Glomerular endothelial cell (primary cell): ENCODE measurements at regions not wholly inside any gene's neighbourhood (a gene's known extent, or its start where the extent isn't known, plus 50 kb on each side); places are given as distances from the start of the nearest gene placed in this dataset.

Source experiments
- DNase-seq: peaks from one replicate; pipeline ENCODE4 v3.0.0-alpha.2; 2011; ENCODE audit warnings: low read depth, low spot score; ENCODE audit errors: extremely low read depth

- DNase-seq = no peak
Observed at GRCh38 chr15:35757361-35757760, 211.4 kb upstream of the DPH6 start.

- no peak for DNase-seq
Observed at GRCh38 chr15:35757765-35758164, 211.8 kb upstream of the DPH6 start.

DNA sequence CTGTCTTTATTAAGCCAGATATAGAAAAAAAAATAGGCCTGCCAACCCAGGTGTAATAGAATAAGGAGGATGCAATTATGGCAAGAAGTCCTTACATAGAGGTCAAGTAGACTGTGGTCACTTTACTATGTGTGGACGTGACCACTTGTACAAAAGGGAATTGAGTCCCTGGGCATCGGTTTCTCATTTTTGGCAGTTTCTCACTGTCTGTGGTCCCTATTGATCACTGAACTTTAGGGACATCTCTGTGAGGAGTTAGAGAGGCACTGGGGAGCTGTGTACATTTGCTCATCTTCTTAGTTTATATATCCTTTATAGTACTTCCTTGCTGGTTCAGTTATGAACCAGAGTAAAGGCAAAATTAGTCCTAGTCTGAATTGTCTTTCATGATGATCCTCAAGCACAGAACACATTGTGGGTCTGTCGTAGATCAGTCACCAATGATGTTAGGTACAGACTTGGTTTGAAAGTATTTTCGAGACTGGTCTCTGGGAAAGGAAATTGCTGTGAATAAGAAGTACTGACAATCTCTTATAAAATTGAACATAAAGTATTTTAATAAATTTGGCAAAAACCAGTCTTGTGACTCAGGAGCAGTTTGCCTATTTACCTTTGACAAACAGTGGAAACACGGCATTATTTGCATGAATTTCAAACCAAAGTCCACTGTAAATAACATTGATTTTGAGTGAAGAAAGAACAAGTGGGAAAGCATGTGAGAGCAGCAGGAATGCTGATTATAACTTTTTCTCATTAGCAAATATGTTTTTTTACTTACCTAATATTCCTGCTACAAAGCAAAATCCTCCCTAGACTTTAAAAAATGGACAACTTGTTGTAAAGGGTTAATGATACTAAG, 218.9 kb upstream of the DPH6 start:
- no peak for DNase-seq

DNA sequence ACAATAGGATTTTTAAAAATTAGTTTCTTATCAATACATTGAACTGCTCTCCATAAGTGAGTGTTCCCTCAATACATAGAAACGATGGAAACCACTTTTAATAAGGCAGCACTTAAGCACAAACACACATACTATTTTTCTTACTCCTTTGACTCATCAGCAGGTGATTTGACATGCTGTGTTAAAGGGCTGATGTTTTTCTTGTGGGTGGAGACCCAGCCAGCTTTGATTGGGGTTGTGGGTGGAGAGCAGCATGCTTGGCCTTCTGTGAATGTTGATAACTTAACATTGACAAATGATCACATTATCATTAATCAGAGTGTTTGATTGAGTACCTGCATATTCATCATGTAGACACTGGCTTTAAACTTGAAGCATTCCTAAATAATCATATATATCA, 223.0 kb upstream of the DPH6 start:
- no peak for DNase-seq

DNA sequence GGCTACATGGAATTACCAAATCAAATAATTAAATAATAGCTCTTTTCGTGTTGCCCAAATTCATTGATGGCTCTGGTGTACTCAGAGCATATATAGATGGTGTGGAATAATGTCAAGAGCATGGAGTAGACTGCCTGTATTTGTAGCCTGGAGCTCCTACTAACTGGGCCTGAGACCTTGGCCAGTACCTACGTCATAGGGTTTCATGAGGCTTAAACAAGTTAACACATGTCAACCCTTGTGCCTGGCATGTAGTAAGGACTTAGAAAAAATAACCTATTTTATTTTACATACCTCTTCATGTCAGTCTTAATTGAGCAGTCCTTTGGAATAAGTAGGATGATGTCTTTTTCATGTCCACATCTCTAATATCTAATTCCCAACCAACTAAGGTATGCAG, 223.7 kb upstream of the DPH6 start:
- no peak for DNase-seq

- DNase-seq = no peak
Observed at GRCh38 chr15:35771746-35772442, 225.9 kb upstream of the DPH6 start.

- no peak for DNase-seq
Observed at GRCh38 chr15:35774653-35775052, 228.7 kb upstream of the DPH6 start.

GRCh38 chr15:35775471-35775870, 229.5 kb upstream of the DPH6 start:
- no peak for DNase-seq

DNA sequence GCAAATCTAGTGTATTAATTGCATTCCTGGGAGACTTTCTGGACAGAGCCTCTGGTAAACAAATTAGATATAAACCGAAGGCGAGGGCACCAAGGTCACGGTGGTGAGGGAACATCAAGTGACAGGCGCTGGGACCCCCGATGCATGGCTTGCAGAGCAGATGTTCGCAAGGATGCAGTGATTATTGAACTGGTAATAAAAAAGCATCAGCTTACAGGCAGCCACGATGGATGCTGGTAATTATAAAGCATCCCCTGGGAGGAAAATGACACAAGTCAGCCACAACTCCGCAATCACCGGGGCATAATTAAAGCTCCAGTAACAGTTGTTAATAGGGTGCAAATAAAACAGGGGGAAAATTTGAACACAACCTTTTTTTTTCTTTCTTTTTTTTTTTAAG, 231.1 kb upstream of the DPH6 start:
- no peak for DNase-seq

- DNase-seq = no peak
Observed at GRCh38 chr15:35783203-35783602, 237.2 kb upstream of the DPH6 start.

GRCh38 chr15:35784745-35785144, 238.8 kb upstream of the DPH6 start:
- DNase-seq = no peak

GRCh38 chr15:35810007-35810406, 264.0 kb upstream of the DPH6 start:
- DNase-seq = no peak

- DNase-seq = no peak
Observed at GRCh38 chr15:35813573-35813972, 267.6 kb upstream of the DPH6 start.

DNA sequence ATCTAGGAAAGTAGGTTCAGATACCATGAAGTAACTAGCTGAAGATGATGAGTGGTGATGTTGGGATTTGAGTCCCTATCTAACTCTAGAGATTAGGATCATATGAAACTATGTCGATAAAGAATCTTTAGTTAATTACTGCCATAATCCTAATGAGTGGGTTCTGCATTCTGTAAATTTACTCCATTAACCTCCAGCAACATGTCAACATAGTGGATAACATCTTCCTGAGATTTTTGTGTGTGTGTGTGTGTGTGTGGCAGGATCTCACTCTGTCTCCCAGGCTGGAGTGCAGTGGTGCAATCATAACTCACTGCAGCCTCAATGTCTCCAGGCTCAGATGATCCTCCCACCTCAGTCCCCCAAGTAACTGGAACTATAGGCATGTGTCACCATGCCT, 272.9 kb upstream of the DPH6 start:
- DNase-seq = no peak

DNA sequence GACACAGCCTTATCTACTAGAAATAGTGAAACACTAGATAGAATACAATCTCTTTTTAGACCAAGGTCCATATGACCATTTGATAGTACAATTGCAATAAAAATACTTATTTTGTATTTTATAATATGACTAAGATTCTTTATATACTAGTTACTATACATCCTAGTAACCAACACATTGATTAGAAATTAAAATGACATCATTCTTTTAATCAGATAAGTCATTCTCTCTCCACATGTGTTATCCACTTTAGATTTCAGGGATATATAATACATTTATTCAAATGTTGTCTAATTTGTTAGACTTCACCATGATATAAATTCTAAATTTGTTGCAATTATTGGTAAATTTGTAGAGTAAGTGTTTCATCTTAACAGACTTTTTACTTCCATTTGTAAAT, 276.2 kb upstream of the DPH6 start:
- no peak for DNase-seq

DNA sequence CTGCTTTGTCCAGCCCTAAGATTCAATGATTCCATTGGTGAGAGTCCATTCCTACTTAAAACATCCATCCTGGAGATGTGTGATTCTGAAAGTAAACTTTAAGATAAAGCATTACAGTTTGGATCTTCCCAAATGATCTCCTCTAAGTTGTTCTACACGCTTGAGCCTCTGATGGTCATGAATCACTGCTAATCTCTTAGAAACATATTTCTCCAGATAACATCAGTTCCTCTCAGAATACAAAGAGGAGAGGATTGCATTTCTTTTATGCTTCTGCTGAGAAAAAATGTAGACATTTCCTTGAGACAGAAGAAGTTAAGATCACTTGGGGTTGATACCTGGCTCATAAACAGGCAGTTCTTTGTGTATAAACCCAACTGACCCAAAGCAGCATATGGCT, 281.2 kb upstream of the DPH6 start:
- DNase-seq = no peak

DNA sequence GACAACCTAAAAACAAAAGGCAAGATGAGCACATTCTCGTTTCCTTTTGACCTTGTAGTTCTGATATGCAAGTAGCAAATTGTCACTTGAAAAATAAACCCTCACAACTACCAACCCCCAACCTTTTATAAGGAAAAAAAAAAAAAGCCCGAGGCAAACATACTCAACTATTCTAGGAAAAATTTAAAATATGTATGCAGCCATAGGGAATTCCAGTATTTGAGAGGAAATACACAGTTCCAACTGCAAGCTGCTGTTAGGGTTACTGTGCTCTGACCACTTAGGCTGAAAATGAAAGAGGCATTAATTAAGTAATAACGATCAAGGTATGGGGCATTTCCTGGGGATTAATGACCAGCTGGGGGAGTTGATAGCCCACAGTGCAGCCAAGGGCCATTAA, 281.9 kb upstream of the DPH6 start:
- no peak for DNase-seq

- no peak for DNase-seq
Observed at GRCh38 chr15:35833581-35833980, 287.6 kb upstream of the DPH6 start.

- DNase-seq = no peak
Observed at GRCh38 chr15:35834216-35834830, 288.4 kb upstream of the DPH6 start.

- DNase-seq = no peak
Observed at GRCh38 chr15:35834866-35835265, 288.9 kb upstream of the DPH6 start.

DNA sequence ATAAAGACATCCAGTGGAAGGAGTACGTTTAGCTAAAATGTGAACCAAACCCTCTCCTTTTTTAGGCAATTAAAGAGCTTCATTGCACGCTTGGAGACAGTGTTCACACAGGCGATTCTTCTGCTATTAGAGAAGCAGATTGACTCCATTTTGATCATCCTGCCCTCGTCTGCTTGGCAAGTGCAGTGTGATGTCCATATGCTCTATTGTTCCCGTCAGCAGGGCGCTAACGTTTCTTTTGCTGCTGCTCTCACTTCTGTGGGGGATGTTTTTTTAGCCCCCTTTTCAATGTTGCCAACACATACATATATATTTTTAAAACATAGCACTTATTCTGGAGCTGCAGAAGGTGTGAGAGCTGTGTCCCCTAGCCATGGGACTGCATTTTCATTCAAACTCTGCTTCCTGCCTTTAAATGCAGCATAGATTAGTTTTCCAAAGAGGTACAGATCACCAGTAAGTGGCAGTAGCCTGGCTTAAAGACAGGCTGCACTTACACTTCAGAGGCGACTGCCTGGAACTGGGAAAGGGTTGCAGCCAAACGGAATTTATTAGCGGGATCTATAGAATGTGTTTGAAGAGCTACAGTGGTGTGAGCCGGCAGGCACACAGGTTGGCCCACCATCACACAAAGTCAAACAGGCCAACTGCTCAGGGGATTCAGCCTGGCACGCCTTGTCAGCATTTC, 292.6 kb upstream of the DPH6 start:
- no peak for DNase-seq
